Keratinocyte (primary cell): ENCODE measurements at regions not wholly inside any gene's neighbourhood (a gene's known extent, or its start where the extent isn't known, plus 50 kb on each side); places are given as distances from the start of the nearest gene placed in this dataset.
A peak's percentile ranks its signal among the peaks of the same experiment; 100 is the strongest.

Source experiments
- DNase-seq: peaks from one replicate; pipeline ENCODE4 v3.0.0-alpha.2; 2011; ENCODE audit warnings: low read depth, missing footprints, low spot score
- FAIRE-seq: peaks from 2 replicates; lab custom pipeline; 2011; peaks lifted over from hg19 to GRCh38; lab: Jason Lieb, UNC
- H2AFZ ChIP-seq: 2 replicates; pipeline ENCODE4 v1.6.0; 2012; ENCODE audit warnings: low read length, control low read depth, inconsistent platforms; ENCODE audit not compliant: control insufficient read depth
- H3K27ac ChIP-seq: 2 replicates; pipeline ENCODE4 v1.5.1; 2011; ENCODE audit warnings: low read length; ENCODE audit not compliant: control insufficient read depth, insufficient read depth
- H3K27me3 ChIP-seq: 3 replicates; pipeline ENCODE4 v1.6.0; 2011; ENCODE audit warnings: low read length; ENCODE audit not compliant: control insufficient read depth, insufficient read depth; ENCODE audit errors: extremely low read depth
- H3K36me3 ChIP-seq, 2 experiments: 2 replicates in 1 of 2; 3 replicates in 1 of 2; pipeline ENCODE4 v1.5.1; 2011; ENCODE audit warnings: low read length in 2 of 2, mild to moderate bottlenecking in 1 of 2; ENCODE audit not compliant: control insufficient read depth in 2 of 2, insufficient read depth in 2 of 2; ENCODE audit errors: extremely low read depth in 1 of 2
- H3K4me1 ChIP-seq: 3 replicates; pipeline ENCODE4 v1.5.1; 2011; ENCODE audit warnings: low read length; ENCODE audit not compliant: control insufficient read depth, insufficient read depth; ENCODE audit errors: extremely low read depth
- H3K4me2 ChIP-seq: 3 replicates; pipeline ENCODE4 v1.6.0; 2011; ENCODE audit warnings: low read depth, low read length; ENCODE audit not compliant: control insufficient read depth, insufficient read depth; ENCODE audit errors: extremely low read depth
- H3K4me3 ChIP-seq, 3 experiments: fragments of 200-600 bp in 1 of 3; sonication (generic) in 1 of 3; 2 replicates in 2 of 3; 3 replicates in 1 of 3; pipeline ENCODE4 v1.5.1; 2011 to 2016; ENCODE audit warnings: low read length in 3 of 3, mild to moderate bottlenecking in 3 of 3, control low read depth in 2 of 3, inconsistent platforms in 1 of 3, low read depth in 1 of 3, mixed read lengths in 1 of 3, mixed run types in 1 of 3, moderate library complexity in 1 of 3; ENCODE audit not compliant: control insufficient read depth in 2 of 3, insufficient read depth in 2 of 3; ENCODE audit errors: extremely low read depth in 1 of 3
- H3K79me2 ChIP-seq: 2 replicates; pipeline ENCODE4 v1.6.0; 2012; ENCODE audit warnings: low read length; ENCODE audit not compliant: control insufficient read depth, insufficient read depth
- H3K9ac ChIP-seq: 3 replicates; pipeline ENCODE4 v1.6.0; 2011; ENCODE audit warnings: low read length; ENCODE audit not compliant: control insufficient read depth, insufficient read depth; ENCODE audit errors: extremely low read depth
- H3K9me1 ChIP-seq: 3 replicates; pipeline ENCODE4 v1.6.0; 2011; ENCODE audit warnings: low read length; ENCODE audit not compliant: control insufficient read depth, insufficient read depth; ENCODE audit errors: extremely low read depth
- H3K9me3 ChIP-seq: 2 replicates; pipeline ENCODE4 v1.5.1; 2012; ENCODE audit warnings: low read depth, low read length; ENCODE audit not compliant: control insufficient read depth
- H4K20me1 ChIP-seq: 3 replicates; pipeline ENCODE4 v1.6.0; 2011; ENCODE audit warnings: low read length; ENCODE audit not compliant: control insufficient read depth, insufficient read depth; ENCODE audit errors: extremely low read depth
- EZH2 ChIP-seq: IDR thresholded peaks from one replicate; pipeline ENCODE4 v1.6.1; 2012; ENCODE audit warnings: inconsistent platforms, mild to moderate bottlenecking, low read length, moderate library complexity
- dilution Hi-C: fragments of 300-500 bp; cut with MboI; formaldehyde crosslinking; loops from one replicate; pipeline ENCODE4 v1.7.0; 2020; ENCODE audit warnings: low sequenced_read_pairs; ENCODE audit not compliant: extremely low pct_ligation_motif_present
- TF ChIP-seq, protein P1 (sequence below), 3 experiments: IDR thresholded peaks in 1 of 3; conservative IDR thresholded peaks in 1 of 3; optimal IDR thresholded peaks in 1 of 3; 2 replicates in 2 of 3; 3 replicates in 1 of 3; pipeline versions ENCODE3 to v1.5.1; 2011; ENCODE audit warnings: low read length in 3 of 3, mild to moderate bottlenecking in 3 of 3, moderate library complexity in 2 of 3, control low read depth in 1 of 3, inconsistent platforms in 1 of 3; ENCODE audit not compliant: insufficient read depth in 2 of 3; ENCODE audit errors: extremely low read depth in 1 of 3

DNA sequence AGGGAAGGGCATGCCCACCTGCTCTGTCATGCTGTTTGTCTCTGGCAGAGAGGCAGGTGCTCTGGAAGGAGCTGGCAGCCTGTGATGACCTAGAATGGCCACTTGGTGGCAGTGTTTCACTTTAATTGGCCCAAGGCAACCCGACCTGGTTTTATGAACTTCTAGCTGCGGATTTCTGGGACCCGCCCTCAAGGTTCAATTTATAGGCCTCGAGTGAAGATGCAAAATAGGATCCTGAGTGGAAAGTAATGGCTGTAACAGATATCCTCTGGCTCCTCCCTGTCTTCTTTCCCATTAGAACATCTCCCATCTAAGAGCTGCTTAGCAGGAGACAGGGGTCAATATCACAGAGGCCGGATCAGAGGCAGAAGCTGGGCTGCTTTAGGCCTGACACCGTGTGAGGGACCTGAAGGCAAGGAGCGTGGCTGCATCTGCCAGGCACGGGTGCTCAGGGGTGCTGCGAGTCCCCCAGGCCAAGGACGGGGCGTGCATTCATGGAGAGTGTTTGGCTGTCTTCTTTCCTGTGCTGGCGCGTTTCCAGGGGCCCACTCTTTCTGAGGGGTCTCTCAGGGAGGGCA, 56.7 kb upstream of the SLC28A3 start:
- Histone ChIP-seq H3K4me3 (no peak overlapping the region), H3K9me1 (no peaks in the 10 kb centered on the region), H4K20me1 (no peaks in the 10 kb centered on the region), H3K79me2 (no peaks in the 10 kb centered on the region), H3K4me2 (no peak overlapping the region), H3K9me3 (no peaks in the 10 kb centered on the region), H3K4me1 (peaks cover 5% of the 10 kb centered on the region), H3K27ac (no peak overlapping the region), H3K9ac (no peak overlapping the region), H2AFZ (no peak overlapping the region), H3K27me3 (no peaks in the 10 kb centered on the region), H3K36me3 (no peaks in the 10 kb centered on the region)
- peak; percentile 36 for DNase-seq
- no peak for TF ChIP-seq EZH2
- TF ChIP-seq, protein P1, sequence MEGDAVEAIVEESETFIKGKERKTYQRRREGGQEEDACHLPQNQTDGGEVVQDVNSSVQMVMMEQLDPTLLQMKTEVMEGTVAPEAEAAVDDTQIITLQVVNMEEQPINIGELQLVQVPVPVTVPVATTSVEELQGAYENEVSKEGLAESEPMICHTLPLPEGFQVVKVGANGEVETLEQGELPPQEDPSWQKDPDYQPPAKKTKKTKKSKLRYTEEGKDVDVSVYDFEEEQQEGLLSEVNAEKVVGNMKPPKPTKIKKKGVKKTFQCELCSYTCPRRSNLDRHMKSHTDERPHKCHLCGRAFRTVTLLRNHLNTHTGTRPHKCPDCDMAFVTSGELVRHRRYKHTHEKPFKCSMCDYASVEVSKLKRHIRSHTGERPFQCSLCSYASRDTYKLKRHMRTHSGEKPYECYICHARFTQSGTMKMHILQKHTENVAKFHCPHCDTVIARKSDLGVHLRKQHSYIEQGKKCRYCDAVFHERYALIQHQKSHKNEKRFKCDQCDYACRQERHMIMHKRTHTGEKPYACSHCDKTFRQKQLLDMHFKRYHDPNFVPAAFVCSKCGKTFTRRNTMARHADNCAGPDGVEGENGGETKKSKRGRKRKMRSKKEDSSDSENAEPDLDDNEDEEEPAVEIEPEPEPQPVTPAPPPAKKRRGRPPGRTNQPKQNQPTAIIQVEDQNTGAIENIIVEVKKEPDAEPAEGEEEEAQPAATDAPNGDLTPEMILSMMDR (optimal IDR thresholded peaks at IDR 0.05 in 1 of 3, IDR thresholded peaks at IDR 0.05 in 1 of 3, conservative IDR thresholded peaks at IDR 0.05 in 1 of 3; ENCODE audit: extremely low read depth in 1 of 3, insufficient read depth in 2 of 3, low read length in 3 of 3) = peak; percentile 76 to 94 (median 81)
- dilution Hi-C loops = no loop called here
- peak; percentile 79 for FAIRE-seq

DNA sequence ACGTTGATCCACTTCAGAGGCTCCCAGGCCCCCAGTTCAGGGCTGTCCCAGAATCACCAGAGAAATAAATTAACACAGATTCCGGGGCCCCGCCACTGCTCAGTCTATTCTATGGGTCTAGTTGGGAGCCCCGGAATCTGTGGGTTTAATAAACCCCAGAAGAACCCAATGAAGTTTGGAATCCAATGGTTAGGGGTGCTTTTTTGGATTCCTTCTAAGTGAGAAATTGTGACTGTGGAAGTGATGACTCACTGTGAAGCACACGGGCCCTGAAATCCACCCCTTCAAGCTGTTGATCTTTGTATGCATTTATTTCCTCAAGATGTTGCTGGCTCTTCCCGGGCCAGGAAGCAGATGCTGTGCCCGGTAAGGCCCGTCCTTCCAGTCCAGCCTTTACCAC, 57.3 kb upstream of the SLC28A3 start:
- Histone ChIP-seq H3K4me3 (no peak overlapping the region), H3K4me2 (no peak overlapping the region), H3K36me3 (no peaks in the 10 kb centered on the region), H4K20me1 (no peaks in the 10 kb centered on the region), H3K9ac (no peak overlapping the region), H3K9me1 (no peaks in the 10 kb centered on the region), H3K4me1 (peaks cover 5% of the 10 kb centered on the region), H3K27me3 (no peaks in the 10 kb centered on the region), H3K27ac (no peak overlapping the region), H3K79me2 (no peaks in the 10 kb centered on the region), H3K9me3 (no peaks in the 10 kb centered on the region), H2AFZ (no peak overlapping the region)
- DNase-seq (peak; percentile 13), FAIRE-seq (no peak)
- TF ChIP-seq, protein P1 (optimal IDR thresholded peaks at IDR 0.05 in 1 of 3, IDR thresholded peaks at IDR 0.05 in 1 of 3, conservative IDR thresholded peaks at IDR 0.05 in 1 of 3; ENCODE audit: extremely low read depth in 1 of 3, insufficient read depth in 2 of 3, low read length in 3 of 3) = no peak
- no peak for TF ChIP-seq EZH2
- dilution Hi-C loops = no loop called here
